GM19468 (cell line): ENCODE measurements at regions not wholly inside any gene's neighbourhood (a gene's known extent, or its start where the extent isn't known, plus 50 kb on each side); places are given as distances from the start of the nearest gene placed in this dataset.
"Not testable (repeated sequence)": the region's sequence is repeated elsewhere in the genome, so short reads cannot be mapped to it uniquely, and the experiment has no call there.

Experiments
- ATAC-seq: cut with Tn5 transposase; IDR thresholded peaks from one replicate; pipeline ENCODE4 v1.9.1; 2021; ENCODE audit warnings: mild to moderate bottlenecking, moderate library complexity, moderate number of reproducible peaks; ENCODE audit not compliant: unreplicated experiment; ENCODE audit errors: extremely low read depth

DNA sequence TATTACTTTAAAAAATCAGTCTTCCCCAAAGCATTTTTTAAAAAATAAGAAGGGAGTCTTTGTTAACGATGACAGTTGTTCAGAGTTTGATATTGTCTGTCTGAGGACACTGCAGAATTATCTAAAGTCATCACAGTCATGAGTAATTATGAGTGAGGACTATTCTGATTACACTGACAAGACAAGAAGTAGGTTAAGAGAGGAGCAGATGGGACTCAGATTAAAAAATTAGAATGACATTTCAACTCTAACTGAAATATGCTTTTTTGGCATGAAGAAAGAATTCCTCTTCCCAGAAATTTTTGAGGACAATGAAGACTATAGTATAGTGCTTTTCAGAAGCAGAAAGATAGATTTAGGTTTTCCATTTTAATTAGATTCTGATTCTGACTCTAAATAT, 456.5 kb downstream of the EPHA7 start:
- no peak for ATAC-seq

- not testable (repeated sequence) for ATAC-seq
Observed at GRCh38 chr6:92952111-92952510, 467.2 kb downstream of the EPHA7 start.

GRCh38 chr6:92945799-92946198, 473.6 kb downstream of the EPHA7 start:
- no peak for ATAC-seq

DNA sequence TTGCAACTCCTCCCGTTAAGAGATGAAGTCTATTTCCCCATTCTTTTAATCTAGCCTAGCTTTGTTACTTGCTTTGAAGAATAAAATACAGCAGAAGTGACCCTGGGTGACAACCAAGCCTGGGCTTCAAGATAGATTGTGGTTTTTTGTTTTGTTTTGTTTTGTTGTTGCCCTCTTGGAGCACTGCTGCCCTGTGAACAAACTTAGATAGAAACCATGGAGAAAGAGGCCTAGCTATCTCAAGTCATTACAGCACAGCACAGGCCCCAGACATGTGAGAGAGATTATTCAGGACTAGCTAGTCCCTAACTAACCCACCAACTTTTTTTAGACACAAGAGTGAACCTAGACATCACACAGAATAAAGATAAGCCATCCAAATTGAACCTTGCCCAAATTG, 475.2 kb downstream of the EPHA7 start:
- ATAC-seq: no peak

- ATAC-seq: no peak
Observed at GRCh38 chr6:92942549-92942948, 476.8 kb downstream of the EPHA7 start.

DNA sequence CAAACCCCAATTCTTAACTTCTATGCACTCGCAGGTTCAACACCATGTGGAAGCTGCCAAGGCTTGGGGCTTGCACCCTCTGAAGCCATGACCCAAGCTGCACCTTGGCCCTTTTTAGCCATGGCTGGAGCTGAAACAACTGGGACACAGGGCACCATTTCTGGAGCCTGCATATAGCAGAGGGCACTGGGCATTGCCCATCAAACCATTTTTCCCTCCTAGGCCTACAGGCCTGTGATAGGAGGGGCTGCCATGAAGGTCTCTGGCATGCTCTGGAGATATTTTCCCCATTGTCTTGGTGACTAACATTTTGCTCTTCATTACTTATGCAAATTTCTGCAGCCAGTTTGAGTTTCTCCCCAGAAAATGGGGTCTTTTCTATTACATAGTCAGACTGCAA, 484.7 kb downstream of the EPHA7 start:
- no peak for ATAC-seq

DNA sequence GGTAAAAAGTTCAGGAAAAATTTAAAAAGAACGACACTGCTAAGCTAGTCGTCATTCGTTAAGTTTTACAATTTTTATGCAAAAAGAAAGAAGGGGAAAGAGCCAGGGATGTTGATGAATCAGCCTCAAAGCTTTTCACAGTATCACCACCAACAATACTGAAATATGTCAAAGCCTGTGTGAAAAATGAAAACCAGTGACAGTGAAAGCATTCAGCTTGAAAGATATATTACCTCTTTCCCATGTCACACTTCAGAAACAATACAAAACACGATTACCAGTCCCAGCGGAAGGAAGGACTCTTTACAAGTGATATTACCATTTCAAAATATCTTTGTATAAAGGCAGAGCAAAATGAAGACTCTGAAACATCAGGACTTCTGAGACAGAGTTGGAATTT, 489.2 kb downstream of the EPHA7 start:
- no peak for ATAC-seq

DNA sequence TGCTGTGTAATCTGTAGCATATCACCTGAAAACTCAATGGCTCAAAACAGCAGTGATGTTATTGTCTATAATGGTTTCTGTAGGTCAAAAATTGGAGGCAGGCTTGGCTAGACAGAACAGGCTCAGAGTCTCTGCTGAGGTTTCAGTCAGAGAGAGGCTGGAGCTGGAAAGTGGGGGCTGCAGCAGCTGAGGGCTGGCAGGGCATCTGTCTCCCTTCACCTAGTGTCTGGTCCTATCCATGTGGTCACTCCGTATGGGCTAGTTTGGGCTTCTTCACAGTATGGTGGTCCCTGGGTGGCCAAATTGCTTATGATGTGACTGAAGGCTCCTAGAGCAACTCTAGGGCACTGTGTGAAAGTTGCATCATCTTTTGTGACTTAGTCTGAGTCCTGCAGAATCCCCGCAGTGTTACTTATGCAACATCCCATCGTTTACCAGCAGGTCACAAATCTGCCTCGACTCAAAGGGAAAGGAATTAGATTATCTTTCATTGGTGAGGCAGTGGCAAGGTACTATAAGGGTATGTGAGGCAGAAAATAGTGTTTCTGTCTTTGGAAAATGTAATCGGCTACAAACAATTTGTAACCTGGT, 497.0 kb downstream of the EPHA7 start:
- ATAC-seq: no peak

DNA sequence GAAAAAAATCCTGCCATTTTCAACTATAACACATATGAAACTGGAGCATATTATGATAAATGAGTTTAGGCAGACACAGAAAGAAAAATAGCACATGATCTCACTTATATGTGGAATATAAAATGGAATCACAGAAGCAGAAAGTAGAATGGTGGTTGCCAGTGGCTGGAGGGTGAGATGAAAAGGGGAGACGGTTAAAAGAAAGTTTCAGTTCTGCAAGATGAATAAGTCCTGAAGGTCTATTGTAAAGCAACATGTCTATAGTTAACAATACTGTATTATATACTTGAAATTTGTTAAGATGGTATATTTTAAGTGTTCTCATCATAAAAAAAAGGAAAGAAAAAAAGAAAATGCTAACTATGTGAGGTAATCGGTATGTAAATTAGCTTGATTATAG, 503.9 kb downstream of the EPHA7 start:
- ATAC-seq: no peak

DNA sequence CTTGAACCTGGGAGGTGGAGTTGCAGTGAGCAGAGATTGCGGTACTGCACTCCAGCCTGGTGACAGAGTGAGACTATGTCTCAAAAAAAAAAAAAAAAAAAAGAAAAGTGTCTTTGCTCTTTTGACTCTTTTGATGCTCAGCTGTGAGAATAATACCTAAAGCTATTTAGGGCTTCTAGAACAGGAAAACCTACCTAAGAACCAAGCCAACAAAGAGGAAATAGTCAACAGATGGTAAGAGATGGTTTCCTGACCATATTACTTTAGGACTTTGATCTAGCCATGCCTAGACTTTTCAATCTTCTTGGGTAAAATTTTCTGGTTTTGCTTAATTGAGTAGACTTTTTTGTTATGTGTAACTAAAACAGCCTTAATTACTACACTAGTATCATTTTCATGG, 508.1 kb downstream of the EPHA7 start:
- no peak for ATAC-seq

GRCh38 chr6:92910646-92911045, 508.7 kb downstream of the EPHA7 start:
- ATAC-seq: no peak

- ATAC-seq: no peak
Observed at GRCh38 chr6:92906385-92906784, 513.0 kb downstream of the EPHA7 start.

- no peak for ATAC-seq
Observed at GRCh38 chr6:92893741-92894140, 525.6 kb downstream of the EPHA7 start.

- no peak for ATAC-seq
Observed at GRCh38 chr6:92892626-92893170, 526.7 kb downstream of the EPHA7 start.

DNA sequence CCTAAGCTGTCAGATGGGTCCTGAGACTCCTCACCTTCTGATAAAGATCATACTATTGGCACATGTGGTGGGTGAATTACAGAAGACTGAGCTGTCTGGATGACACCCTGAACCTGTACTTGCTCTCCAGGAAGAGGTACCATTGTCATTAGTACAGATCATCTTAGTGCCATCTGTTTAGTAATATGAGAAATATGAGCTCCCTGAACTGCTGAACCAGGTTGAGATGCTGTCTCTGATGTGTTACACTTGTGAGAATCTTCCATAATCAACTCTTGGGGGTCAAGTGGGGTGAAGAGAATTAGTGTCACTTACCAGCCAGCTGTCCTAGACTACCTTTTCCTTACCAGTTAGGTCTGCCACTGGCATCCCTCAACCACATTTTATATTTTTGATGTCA, 531.0 kb downstream of the EPHA7 start:
- no peak for ATAC-seq

DNA sequence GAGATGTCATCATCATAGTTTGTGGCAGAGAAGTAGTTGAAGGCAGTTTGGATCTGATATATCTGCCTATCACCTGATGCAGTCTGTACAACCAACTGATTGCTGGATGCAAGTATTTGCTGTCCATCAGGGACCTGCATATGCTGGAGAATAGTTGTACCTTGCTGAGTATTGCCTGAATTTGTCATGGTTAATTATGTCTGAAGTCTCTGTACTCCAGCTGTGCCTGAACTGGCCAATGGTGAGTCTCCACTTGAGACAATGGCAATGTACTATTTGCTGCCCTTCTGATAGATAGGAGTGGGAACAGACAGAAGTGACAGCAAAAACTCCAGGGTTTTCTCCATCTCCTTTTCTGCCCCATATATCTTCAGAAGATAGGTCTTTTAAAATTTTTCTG, 531.5 kb downstream of the EPHA7 start:
- ATAC-seq: no peak

DNA sequence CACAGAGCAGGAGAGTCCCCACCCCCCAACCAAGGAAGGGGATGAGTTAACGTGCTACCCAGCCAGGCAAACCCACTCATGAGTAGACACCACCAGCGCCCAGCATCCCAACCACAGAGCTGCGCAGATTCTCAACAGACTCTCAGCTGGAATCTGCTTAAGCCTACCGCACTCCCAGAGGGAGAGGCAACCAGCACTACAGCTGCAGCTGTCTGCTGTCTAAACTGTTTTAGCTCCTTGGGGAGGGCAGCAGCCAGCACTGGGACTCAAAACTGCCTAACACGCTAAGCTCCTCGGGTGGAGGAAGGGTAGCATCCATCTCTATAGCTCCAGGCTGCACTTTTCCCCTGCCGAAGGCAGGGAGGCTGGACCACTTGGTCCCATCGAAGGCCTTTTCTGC, 539.8 kb downstream of the EPHA7 start:
- no peak for ATAC-seq

DNA sequence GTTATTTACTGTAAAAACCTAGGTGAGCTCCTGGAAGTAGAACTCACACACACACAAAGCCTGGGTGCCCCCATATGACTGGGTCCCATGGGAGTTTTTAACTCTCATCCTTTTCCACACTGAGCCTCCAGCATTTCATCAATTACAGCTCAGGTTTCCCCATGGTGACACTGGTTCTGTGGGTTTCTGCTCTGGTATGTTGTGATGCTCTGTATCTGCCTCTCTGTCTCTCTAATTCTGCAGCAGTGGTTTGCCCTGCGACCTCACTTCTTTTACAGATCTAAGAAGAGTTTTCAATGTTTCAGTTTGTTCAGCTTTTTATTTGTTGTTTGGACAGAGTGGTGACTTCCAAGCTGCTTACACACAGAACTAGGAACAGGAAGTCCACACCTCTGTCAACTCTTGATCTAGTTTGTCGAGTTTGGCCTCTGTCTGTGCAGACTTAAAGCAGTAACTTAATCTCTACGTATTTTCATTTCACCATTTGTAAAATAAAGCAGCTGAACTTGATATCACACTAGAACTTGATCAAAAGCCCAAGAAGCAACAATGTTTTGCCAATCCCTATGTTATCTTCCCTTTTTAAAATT, 554.3 kb downstream of the EPHA7 start:
- no peak for ATAC-seq

DNA sequence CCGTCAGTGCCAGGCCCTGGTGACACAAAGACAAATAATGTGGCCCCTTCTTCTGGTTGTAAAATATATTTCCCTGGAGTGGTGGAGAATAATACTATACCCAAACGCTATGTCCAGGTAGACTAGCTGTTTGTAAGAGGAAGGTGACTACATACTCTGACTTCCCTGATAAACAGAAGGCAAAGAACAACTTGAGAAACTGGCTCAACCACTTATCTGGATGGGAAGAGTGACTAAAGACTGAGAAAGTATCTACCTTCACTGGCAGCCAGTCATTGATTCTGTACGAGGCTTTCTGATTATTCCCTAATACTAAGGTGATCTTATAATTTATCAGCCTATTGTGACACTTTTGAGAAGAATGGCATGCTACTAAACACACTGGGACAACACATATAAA, 569.7 kb downstream of the EPHA7 start:
- ATAC-seq: no peak

DNA sequence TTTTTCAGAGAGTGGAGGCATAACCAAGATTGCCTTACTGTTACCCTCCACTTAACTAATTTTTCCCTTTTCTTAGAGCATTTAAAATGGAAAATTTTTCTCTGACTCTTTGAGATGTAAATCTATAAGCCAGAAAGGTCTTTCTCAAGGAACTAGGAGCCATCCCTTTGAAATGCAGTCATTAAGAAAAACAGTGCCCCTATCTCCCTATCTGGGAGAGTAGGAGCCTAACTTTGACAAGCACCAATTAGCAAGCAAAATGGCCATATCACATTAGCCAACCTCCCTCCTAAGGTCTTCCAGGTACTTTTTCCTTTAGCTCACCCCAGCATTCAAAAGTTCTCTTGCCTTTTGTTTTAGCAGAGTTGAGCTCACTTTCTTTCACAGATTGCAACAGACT, 570.5 kb downstream of the EPHA7 start:
- no peak for ATAC-seq

- no peak for ATAC-seq
Observed at GRCh38 chr6:92848459-92848858, 570.9 kb downstream of the EPHA7 start.

GRCh38 chr6:92847988-92848387, 571.4 kb downstream of the EPHA7 start:
- no peak for ATAC-seq
